ENCODE measurements at regions not wholly inside any gene's neighbourhood (a gene's known extent, or its start where the extent isn't known, plus 50 kb on each side); places are given as distances from the start of the nearest gene placed in this dataset.

- Mint-ChIP-seq H3K4me1 (ENCODE audit: low read depth, unreplicated experiment) (peaks cover 15% of the 10 kb centered on the region), H3K27ac (ENCODE audit: unreplicated experiment) (no peak overlapping the region), H3K9me3 (ENCODE audit: unreplicated experiment) (peaks cover 18% of the 10 kb centered on the region), H3K4me3 (ENCODE audit: unreplicated experiment) (no peak overlapping the region), H3K36me3 (ENCODE audit: insufficient read depth, unreplicated experiment) (no peaks in the 10 kb centered on the region), H3K27me3 (ENCODE audit: insufficient read depth, unreplicated experiment) (no peaks in the 10 kb centered on the region)
- POLR2A ChIA-PET = no interaction called here
- DNase-seq = no peak
- no peaks in the 10 kb centered on the region for H3K9me3 ChIP-seq
- no peaks in the 10 kb centered on the region for H3K36me3 ChIP-seq (ENCODE audit: control insufficient read depth, insufficient read depth, low read length)
- no TSS peak for BruUV-seq (replicated peaks)
- no peak overlapping the region for H3K4me3 ChIP-seq (ENCODE audit: low read depth, low read length)
- H3K4me1 ChIP-seq = peaks cover 8% of the 10 kb centered on the region
- H3K27me3 ChIP-seq (replicated peaks; ENCODE audit: control insufficient read depth, insufficient read depth, low read length) = no peaks in the 10 kb centered on the region
- intact Hi-C loops (cut with micrococcal nuclease; ENCODE audit: unreplicated experiment) = no loop called here
- CTCF ChIA-PET = no interaction called here
- TF ChIP-seq CTCF (IDR thresholded peaks at IDR 0.05; ENCODE audit: insufficient read depth in 1 of 2, low read depth in 1 of 2, low read length in 1 of 2, severe bottlenecking in 1 of 2, unreplicated experiment in 1 of 2) = no peak
Observed at GRCh38 chr2:41912776-41913175, 135.0 kb upstream of the PKDCC start.

DNA sequence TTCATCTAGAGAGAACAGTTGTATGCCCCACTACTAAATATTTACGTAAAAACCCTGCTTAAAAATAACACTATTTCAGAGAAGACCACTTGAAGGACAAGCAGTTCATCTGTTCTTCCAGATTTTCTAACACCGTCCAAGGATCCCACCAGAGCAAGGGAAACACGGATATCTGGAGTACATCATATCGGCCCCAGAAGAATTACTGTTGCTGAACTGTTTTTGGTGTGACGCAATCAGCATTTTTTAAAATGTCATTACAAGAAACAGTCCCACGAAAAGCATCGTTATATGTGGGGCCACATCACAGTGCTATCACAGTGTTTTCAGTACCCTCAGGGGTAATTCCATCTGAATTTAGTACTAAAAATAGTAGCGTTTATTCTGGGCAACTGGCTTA is 134.5 kb upstream of the PKDCC start:
- CTCF ChIA-PET = no interaction called here
- no peaks in the 10 kb centered on the region for H3K36me3 ChIP-seq (ENCODE audit: control insufficient read depth, insufficient read depth, low read length)

GRCh38 chr2:41913921-41914609 is 133.8 kb upstream of the PKDCC start:
- peaks cover 6% of the 10 kb centered on the region for H3K4me1 Mint-ChIP-seq (ENCODE audit: low read depth, unreplicated experiment)
- no peaks in the 10 kb centered on the region for H3K36me3 ChIP-seq (ENCODE audit: control insufficient read depth, insufficient read depth, low read length)
- ChIA-PET POLR2A (no interaction called here), CTCF (no interaction called here)
- no TSS peak for BruUV-seq (replicated peaks)
- H3K4me1 ChIP-seq = no peaks in the 10 kb centered on the region
- no peak overlapping the region for H3K4me3 ChIP-seq (ENCODE audit: low read depth, low read length)
- peak overlapping the region; percentile 58 for H3K27ac Mint-ChIP-seq (ENCODE audit: unreplicated experiment)
- H3K9me3 ChIP-seq = no peaks in the 10 kb centered on the region
- intact Hi-C loops (cut with micrococcal nuclease; ENCODE audit: unreplicated experiment) = no loop called here
- peaks cover 18% of the 10 kb centered on the region for H3K9me3 Mint-ChIP-seq (ENCODE audit: unreplicated experiment)
- H3K36me3 Mint-ChIP-seq (ENCODE audit: insufficient read depth, unreplicated experiment) = no peaks in the 10 kb centered on the region
- no peaks in the 10 kb centered on the region for H3K27me3 Mint-ChIP-seq (ENCODE audit: insufficient read depth, unreplicated experiment)
- TF ChIP-seq CTCF (IDR thresholded peaks at IDR 0.05; ENCODE audit: insufficient read depth in 1 of 2, low read depth in 1 of 2, low read length in 1 of 2, severe bottlenecking in 1 of 2, unreplicated experiment in 1 of 2) = no peak
- no peak for DNase-seq
- H3K4me3 Mint-ChIP-seq (ENCODE audit: unreplicated experiment) = no peak overlapping the region
- no peaks in the 10 kb centered on the region for H3K27me3 ChIP-seq (replicated peaks; ENCODE audit: control insufficient read depth, insufficient read depth, low read length)

More for the DNA sequence above, 134.5 kb upstream of the PKDCC start:
- POLR2A ChIA-PET = no interaction called here
- BruUV-seq (replicated peaks) = no TSS peak
- Histone ChIP-seq H3K4me1 (peaks cover 3% of the 10 kb centered on the region), H3K4me3 (ENCODE audit: low read depth, low read length) (no peak overlapping the region), H3K27me3 (replicated peaks; ENCODE audit: control insufficient read depth, insufficient read depth, low read length) (no peaks in the 10 kb centered on the region), H3K9me3 (no peaks in the 10 kb centered on the region)
- DNase-seq = no peak
- H3K36me3 Mint-ChIP-seq (ENCODE audit: insufficient read depth, unreplicated experiment) = no peaks in the 10 kb centered on the region
- peaks cover 9% of the 10 kb centered on the region for H3K4me1 Mint-ChIP-seq (ENCODE audit: low read depth, unreplicated experiment)
- peaks cover 18% of the 10 kb centered on the region for H3K9me3 Mint-ChIP-seq (ENCODE audit: unreplicated experiment)
- no peak overlapping the region for H3K4me3 Mint-ChIP-seq (ENCODE audit: unreplicated experiment)
- no peaks in the 10 kb centered on the region for H3K27me3 Mint-ChIP-seq (ENCODE audit: insufficient read depth, unreplicated experiment)
- intact Hi-C loops (cut with micrococcal nuclease; ENCODE audit: unreplicated experiment) = no loop called here
- no peak for TF ChIP-seq CTCF (IDR thresholded peaks at IDR 0.05; ENCODE audit: insufficient read depth in 1 of 2, low read depth in 1 of 2, low read length in 1 of 2, severe bottlenecking in 1 of 2, unreplicated experiment in 1 of 2)
- no peak overlapping the region for H3K27ac Mint-ChIP-seq (ENCODE audit: unreplicated experiment)
